ENCODE measurements at regions not wholly inside any gene's neighbourhood (a gene's known extent, or its start where the extent isn't known, plus 50 kb on each side); places are given as distances from the start of the nearest gene placed in this dataset.

- no peak for ATAC-seq
- TF ChIP-seq CSDC2 (CRISPR knock-in tag; IDR thresholded peaks at IDR 0.05) (no peak), ARNTL (CRISPR knock-in tag; IDR thresholded peaks at IDR 0.05; ENCODE audit: borderline replicate concordance, low read depth) (no peak), SNAI2 (CRISPR knock-in tag; IDR thresholded peaks at IDR 0.05) (no peak), ZNF565 (CRISPR knock-in tag; conservative IDR thresholded peaks at IDR 0.05; ENCODE audit: low read depth) (no peak)
Measured at GRCh38 chr13:66071608-66072007, 1158.5 kb downstream of the PCDH9 start.

GRCh38 chr13:66071029-66071428 lies 1159.1 kb downstream of the PCDH9 start:
- ATAC-seq = no peak

GRCh38 chr13:66069570-66069969 lies 1160.6 kb downstream of the PCDH9 start:
- no peak for ATAC-seq
- no peak for TF ChIP-seq ZFP3 (CRISPR knock-in tag; IDR thresholded peaks at IDR 0.05)
- TF ChIP-seq ESRRG (CRISPR knock-in tag; IDR thresholded peaks at IDR 0.05) = no peak
- no peak for TF ChIP-seq TCF4 (CRISPR knock-in tag; IDR thresholded peaks at IDR 0.05; ENCODE audit: borderline replicate concordance)

More at GRCh38 chr13:66071029-66071428, 1159.1 kb downstream of the PCDH9 start:
- TF ChIP-seq, protein P1, sequence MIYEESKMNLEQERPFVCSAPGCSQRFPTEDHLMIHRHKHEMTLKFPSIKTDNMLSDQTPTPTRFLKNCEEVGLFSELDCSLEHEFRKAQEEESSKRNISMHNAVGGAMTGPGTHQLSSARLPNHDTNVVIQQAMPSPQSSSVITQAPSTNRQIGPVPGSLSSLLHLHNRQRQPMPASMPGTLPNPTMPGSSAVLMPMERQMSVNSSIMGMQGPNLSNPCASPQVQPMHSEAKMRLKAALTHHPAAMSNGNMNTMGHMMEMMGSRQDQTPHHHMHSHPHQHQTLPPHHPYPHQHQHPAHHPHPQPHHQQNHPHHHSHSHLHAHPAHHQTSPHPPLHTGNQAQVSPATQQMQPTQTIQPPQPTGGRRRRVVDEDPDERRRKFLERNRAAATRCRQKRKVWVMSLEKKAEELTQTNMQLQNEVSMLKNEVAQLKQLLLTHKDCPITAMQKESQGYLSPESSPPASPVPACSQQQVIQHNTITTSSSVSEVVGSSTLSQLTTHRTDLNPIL (CRISPR knock-in tag; IDR thresholded peaks at IDR 0.05; ENCODE audit: low read depth) = no peak
- TF ChIP-seq TCF4 (CRISPR knock-in tag; IDR thresholded peaks at IDR 0.05; ENCODE audit: borderline replicate concordance) (no peak), BACH2 (CRISPR knock-in tag; IDR thresholded peaks at IDR 0.05; ENCODE audit: borderline replicate concordance) (no peak), ZFP3 (CRISPR knock-in tag; IDR thresholded peaks at IDR 0.05) (no peak), SNAI2 (CRISPR knock-in tag; IDR thresholded peaks at IDR 0.05) (no peak), POU6F1 (CRISPR knock-in tag; IDR thresholded peaks at IDR 0.05; ENCODE audit: borderline replicate concordance, low read depth) (no peak), CSRNP3 (CRISPR knock-in tag; IDR thresholded peaks at IDR 0.05) (no peak), TOX (CRISPR knock-in tag; IDR thresholded peaks at IDR 0.05; ENCODE audit: borderline replicate concordance) (no peak), ZNF70 (CRISPR knock-in tag; IDR thresholded peaks at IDR 0.05) (no peak)

DNA sequence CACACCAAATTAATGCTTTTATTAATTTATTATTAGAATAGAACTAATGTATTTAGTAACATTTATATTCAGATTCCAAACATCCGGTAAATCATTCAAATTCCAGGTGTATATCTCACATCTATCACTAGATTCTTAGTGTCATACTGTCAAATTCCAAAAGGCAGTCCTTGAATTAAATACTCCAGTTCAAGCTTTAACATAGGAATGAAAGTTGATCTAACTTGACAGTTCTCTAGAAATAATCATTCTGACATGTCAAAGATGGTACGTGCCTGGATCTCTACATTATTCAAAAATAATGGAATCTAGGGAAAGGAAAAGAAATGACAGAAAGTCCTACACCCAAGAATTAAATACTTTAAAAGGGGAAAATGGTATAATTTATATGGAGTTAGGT lies 1161.5 kb downstream of the PCDH9 start:
- no peak for ATAC-seq
- TF ChIP-seq PPARA (CRISPR knock-in tag; IDR thresholded peaks at IDR 0.05; ENCODE audit: borderline replicate concordance) = no peak
- no peak for TF ChIP-seq ZNF70 (CRISPR knock-in tag; IDR thresholded peaks at IDR 0.05)
- TF ChIP-seq CSRNP3 (CRISPR knock-in tag; IDR thresholded peaks at IDR 0.05) = no peak
- TF ChIP-seq ZNF8 (CRISPR knock-in tag; IDR thresholded peaks at IDR 0.05) = no peak
- TF ChIP-seq PATZ1 (CRISPR knock-in tag; IDR thresholded peaks at IDR 0.05; ENCODE audit: borderline replicate concordance) = no peak
- TF ChIP-seq ZC3H10 (CRISPR knock-in tag; IDR thresholded peaks at IDR 0.05) = no peak
- TF ChIP-seq ZNF565 (CRISPR knock-in tag; conservative IDR thresholded peaks at IDR 0.05; ENCODE audit: low read depth) = no peak
- TF ChIP-seq POU6F1 (CRISPR knock-in tag; IDR thresholded peaks at IDR 0.05; ENCODE audit: borderline replicate concordance, low read depth) = no peak
- no peak for TF ChIP-seq ZFP3 (CRISPR knock-in tag; IDR thresholded peaks at IDR 0.05)
- no peak for TF ChIP-seq TOX (CRISPR knock-in tag; IDR thresholded peaks at IDR 0.05; ENCODE audit: borderline replicate concordance)
- no peak for TF ChIP-seq BACH2 (CRISPR knock-in tag; IDR thresholded peaks at IDR 0.05; ENCODE audit: borderline replicate concordance)
- no peak for TF ChIP-seq ZFP30 (CRISPR knock-in tag; IDR thresholded peaks at IDR 0.05)
- TF ChIP-seq, protein P1 (CRISPR knock-in tag; IDR thresholded peaks at IDR 0.05; ENCODE audit: low read depth) = no peak
- no peak for TF ChIP-seq ISL1 (CRISPR knock-in tag; IDR thresholded peaks at IDR 0.05)
